K562 (cell line): ENCODE measurements at regions not wholly inside any gene's neighbourhood (a gene's known extent, or its start where the extent isn't known, plus 50 kb on each side); places are given as distances from the start of the nearest gene placed in this dataset.

Experiments used
- ATAC-seq: fragments of 200-7000 bp; cut with Tn5 transposase; 3 replicates; pipeline ENCODE4 v1.9.1; 2020; ENCODE audit warnings: moderate library complexity
- BruUV-seq: library from RNA; stranded (reverse); fragments of 400-500 nt; replicated peaks from 2 replicates; lab custom pipeline; 2021; lab: Mats Ljungman, UMichigan
- CTCF ChIA-PET: fragments of 300-600 bp; formaldehyde crosslinking; extraction: SDS; loops from one replicate; lab custom pipeline; 2021; ENCODE audit warnings: low intra/inter-chr PET ratio; lab: Yijun Ruan, JAX
- POLR2A ChIA-PET: fragments of 300-600, 350-650 bp; sonication (Branson Sonifier 250); formaldehyde crosslinking; extraction: SDS; loops from one replicate; lab custom pipeline; 2021; ENCODE audit warnings: antibody characterized with exemption, inconsistent platforms; lab: Yijun Ruan, JAX
- DNase-seq, 4 experiments: peaks; one replicate each; pipeline versions ENCODE4 v3.0.0 to v3.0.0-alpha.2; 2011 to 2018; ENCODE audit warnings: low spot score in 3 of 4, mixed read lengths in 3 of 4; ENCODE audit errors: extremely low read depth in 1 of 4
- FAIRE-seq: peaks from 2 replicates; lab custom pipeline; 2011; peaks lifted over from hg19 to GRCh38; lab: Jason Lieb, UNC
- H2AFZ ChIP-seq: 2 replicates; pipeline ENCODE4 v1.6.0; 2011; ENCODE audit warnings: low read depth, low read length, control low read depth, inconsistent platforms
- H3K27ac ChIP-seq: fragments of 200-600 bp; 3 replicates; pipeline ENCODE4 v1.8.0; 2011; ENCODE audit warnings: low read depth, mild to moderate bottlenecking, control low read depth, inconsistent platforms, low read length, moderate library complexity, mixed read lengths; ENCODE audit errors: extremely low read depth
- H3K27me3 ChIP-seq, 2 experiments: fragments of 300-600 bp in 1 of 2; 2 replicates in 1 of 2; 3 replicates in 1 of 2; pipeline versions ENCODE4 v1.6.0 to v1.8.0; 2011; ENCODE audit warnings: inconsistent platforms in 2 of 2, low read length in 2 of 2, mild to moderate bottlenecking in 1 of 2, mixed read lengths in 1 of 2, moderate library complexity in 1 of 2; ENCODE audit not compliant: control insufficient read depth in 2 of 2, insufficient read depth in 2 of 2
- H3K36me3 ChIP-seq: fragments of 300-600 bp; 3 replicates; pipeline ENCODE4 v1.8.0; 2011; ENCODE audit warnings: mild to moderate bottlenecking, low read length, inconsistent platforms; ENCODE audit not compliant: control insufficient read depth, insufficient read depth
- H3K4me1 ChIP-seq, 2 experiments: fragments of 200-600 bp in 1 of 2; replicated peaks in 1 of 2; 2 replicates in 1 of 2; 3 replicates in 1 of 2; pipeline versions ENCODE4 v1.5.1 to v1.8.0; 2011; ENCODE audit warnings: inconsistent platforms in 2 of 2, low read length in 2 of 2, mild to moderate bottlenecking in 1 of 2, mixed read lengths in 1 of 2, moderate library complexity in 1 of 2; ENCODE audit not compliant: control insufficient read depth in 2 of 2, insufficient read depth in 2 of 2
- H3K4me2 ChIP-seq: 2 replicates; pipeline ENCODE4 v1.6.1; 2011; ENCODE audit warnings: low read length, control low read depth, inconsistent platforms, mixed read lengths; ENCODE audit not compliant: insufficient read depth
- H3K4me3 ChIP-seq: fragments of 200-600 bp; sonication (generic), shearing (Covaris generic); 2 replicates; pipeline ENCODE4 v1.5.1; 2016; ENCODE audit warnings: control low read depth, inconsistent platforms
- H3K79me2 ChIP-seq: fragments of 200-600 bp; 3 replicates; pipeline ENCODE4 v1.8.0; 2011; ENCODE audit warnings: low read length, inconsistent platforms; ENCODE audit not compliant: control insufficient read depth, insufficient read depth
- H3K9ac ChIP-seq, 2 experiments: 2 replicates each; pipeline versions ENCODE4 v1.6.0 to v1.6.1; 2011; ENCODE audit warnings: low read depth in 2 of 2, low read length in 2 of 2, control low read depth in 1 of 2, inconsistent platforms in 1 of 2, mild to moderate bottlenecking in 1 of 2, mixed read lengths in 1 of 2; ENCODE audit not compliant: insufficient read depth in 1 of 2
- H3K9me1 ChIP-seq: one replicate; pipeline ENCODE4 v1.6.0; 2011; ENCODE audit warnings: inconsistent platforms, mild to moderate bottlenecking, low read length, moderate library complexity; ENCODE audit not compliant: control insufficient read depth, insufficient read depth
- H3K9me3 ChIP-seq: replicated peaks from 2 replicates; pipeline ENCODE4 v1.5.1; 2011; ENCODE audit warnings: low read depth, low read length, inconsistent platforms; ENCODE audit not compliant: control insufficient read depth, insufficient read depth
- H4K20me1 ChIP-seq: replicated peaks from 2 replicates; pipeline ENCODE4 v1.6.1; 2011; ENCODE audit warnings: low read length, inconsistent platforms, mixed read lengths; ENCODE audit not compliant: control insufficient read depth, insufficient read depth
- ARNT ChIP-seq, 2 experiments: fragments of 450-650 bp; IDR thresholded peaks; 2 replicates each; pipeline ENCODE4 v1.6.1; 2016; ENCODE audit warnings: mild to moderate bottlenecking in 1 of 2
- GTF2F1 ChIP-seq: IDR thresholded peaks from 2 replicates; pipeline ENCODE4 v1.6.1; 2011; ENCODE audit warnings: low read depth, low read length, improper control_type of control experiment
- MBD2 ChIP-seq: sonication (generic); IDR thresholded peaks from 2 replicates; pipeline ENCODE4 v1.6.1; 2016; ENCODE audit warnings: low read depth, borderline replicate concordance
- SREBF1 ChIP-seq: fragments of 150-350 bp; IDR thresholded peaks from 2 replicates; pipeline ENCODE4 v1.6.1; 2014; ENCODE audit warnings: antibody characterized with exemption, low read depth, low read length, borderline replicate concordance
- ZNF24 ChIP-seq: fragments of 450-650 bp; IDR thresholded peaks from 2 replicates; pipeline ENCODE4 v1.6.1; 2016
- ZNF717 ChIP-seq: fragments of 250-450 bp; sonication (Bioruptor Pico); IDR thresholded peaks from 2 replicates; pipeline ENCODE4 v1.5.0; 2021
- WGBS: fragments of 100-300 bp; shearing (Covaris generic); methylation state at CpG from one replicate; pipeline ENCODE4 v1.1.6; 2016; ENCODE audit warnings: low coverage, mixed read lengths; ENCODE audit not compliant: insufficient coverage; ENCODE audit errors: missing lambda C conversion rate; 5-methylcytosine and 5-hydroxymethylcytosine counted together
- in situ Hi-C: fragments of 300-500 bp; cut with MboI; formaldehyde crosslinking; loops from 4 replicates; pipeline ENCODE4 v1.15.0; 2018; ENCODE audit warnings: inconsistent platforms, mixed read lengths
- intact Hi-C: fragments of 100-400 bp; cut with micrococcal nuclease; formaldehyde crosslinking; loops from 2 replicates; pipeline ENCODE4 v1.14.2; 2022
- TF ChIP-seq, protein P1 (sequence below): fragments of 250-450 bp; sonication (Bioruptor Pico); IDR thresholded peaks from 2 replicates; pipeline ENCODE4 v1.4.0; 2020
- TF ChIP-seq, protein P2 (sequence below): fragments of 450-650 bp; formaldehyde crosslinking; IDR thresholded peaks from 2 replicates; pipeline ENCODE4 v1.4.0; 2020; ENCODE audit warnings: mild to moderate bottlenecking
- TF ChIP-seq, protein P3 (sequence below): sonication (generic); formaldehyde crosslinking; IDR thresholded peaks from 2 replicates; pipeline ENCODE4 v1.8.0; 2023; ENCODE audit warnings: missing genetic modification reagents, mild to moderate bottlenecking, borderline replicate concordance
- TF ChIP-seq, protein P4 (sequence below): fragments of 250-450 bp; sonication (Bioruptor Pico); IDR thresholded peaks from 2 replicates; pipeline ENCODE4 v1.4.0; 2020; ENCODE audit warnings: mild to moderate bottlenecking
- TF ChIP-seq, protein P5 (sequence below), 2 experiments: IDR thresholded peaks in 1 of 2; conservative IDR thresholded peaks in 1 of 2; 2 replicates each; pipeline ENCODE4 v1.6.1; 2016; ENCODE audit warnings: low read depth in 2 of 2, mild to moderate bottlenecking in 1 of 2, missing compliant biosample characterization in 1 of 2, missing genetic modification characterization in 1 of 2, moderate library complexity in 1 of 2

DNA sequence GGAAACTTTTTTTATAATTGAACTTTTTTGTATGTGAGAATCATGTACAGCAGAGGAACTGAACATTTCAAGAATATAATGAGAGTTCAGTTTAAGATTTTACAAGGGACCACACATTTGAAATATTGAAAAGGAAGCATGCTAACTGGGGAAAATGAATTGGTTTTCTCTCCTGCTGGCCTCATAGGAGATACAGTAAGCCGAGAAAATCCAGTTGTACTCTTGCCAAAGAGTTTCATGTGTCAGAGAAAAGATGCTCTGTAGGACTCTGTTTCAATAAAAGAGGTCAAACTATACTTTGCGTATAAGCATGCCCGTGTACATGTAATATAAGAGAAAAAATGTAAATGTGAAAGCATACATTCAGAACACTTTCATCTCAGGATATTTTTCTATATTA is 393.5 kb upstream of the NRSN1 start:
- no TSS peak for BruUV-seq
- H3K4me3 ChIP-seq, result no peak overlapping the region
- H3K4me1 ChIP-seq, result no peaks in the 10 kb centered on the region
- WGBS, result 2% methylated on average over 3 of the region's 3 CpGs
- no peak overlapping the region for H3K4me2 ChIP-seq
- no peaks in the 10 kb centered on the region for H3K27me3 ChIP-seq
- intact Hi-C loops, result no loop called here
- no peak for ATAC-seq
- no peaks in the 10 kb centered on the region for H3K9me1 ChIP-seq
- H3K9ac ChIP-seq, result no peak overlapping the region
- FAIRE-seq, result no peak
- H2AFZ ChIP-seq, result no peak overlapping the region
- no peak for DNase-seq
- H3K27ac ChIP-seq, result no peak overlapping the region
- POLR2A ChIA-PET, result no interaction called here
- 0 out of 2 replicates have a peak, but pooled peaks cover 3% of the 10 kb centered on the region for H3K9me3 ChIP-seq
- in situ Hi-C loops, result no loop called here
- CTCF ChIA-PET, result no interaction called here
- no peaks in the 10 kb centered on the region for H3K79me2 ChIP-seq
- no peaks in the 10 kb centered on the region for H3K36me3 ChIP-seq
- H4K20me1 ChIP-seq, result no peaks in the 10 kb centered on the region
- TF ChIP-seq, protein P1, sequence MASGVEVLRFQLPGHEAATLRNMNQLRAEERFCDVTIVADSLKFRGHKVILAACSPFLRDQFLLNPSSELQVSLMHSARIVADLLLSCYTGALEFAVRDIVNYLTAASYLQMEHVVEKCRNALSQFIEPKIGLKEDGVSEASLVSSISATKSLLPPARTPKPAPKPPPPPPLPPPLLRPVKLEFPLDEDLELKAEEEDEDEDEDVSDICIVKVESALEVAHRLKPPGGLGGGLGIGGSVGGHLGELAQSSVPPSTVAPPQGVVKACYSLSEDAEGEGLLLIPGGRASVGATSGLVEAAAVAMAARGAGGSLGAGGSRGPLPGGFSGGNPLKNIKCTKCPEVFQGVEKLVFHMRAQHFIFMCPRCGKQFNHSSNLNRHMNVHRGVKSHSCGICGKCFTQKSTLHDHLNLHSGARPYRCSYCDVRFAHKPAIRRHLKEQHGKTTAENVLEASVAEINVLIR, result no peak
- no peak for TF ChIP-seq SREBF1
- TF ChIP-seq, protein P2, sequence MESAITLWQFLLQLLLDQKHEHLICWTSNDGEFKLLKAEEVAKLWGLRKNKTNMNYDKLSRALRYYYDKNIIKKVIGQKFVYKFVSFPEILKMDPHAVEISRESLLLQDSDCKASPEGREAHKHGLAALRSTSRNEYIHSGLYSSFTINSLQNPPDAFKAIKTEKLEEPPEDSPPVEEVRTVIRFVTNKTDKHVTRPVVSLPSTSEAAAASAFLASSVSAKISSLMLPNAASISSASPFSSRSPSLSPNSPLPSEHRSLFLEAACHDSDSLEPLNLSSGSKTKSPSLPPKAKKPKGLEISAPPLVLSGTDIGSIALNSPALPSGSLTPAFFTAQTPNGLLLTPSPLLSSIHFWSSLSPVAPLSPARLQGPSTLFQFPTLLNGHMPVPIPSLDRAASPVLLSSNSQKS, result no peak
- TF ChIP-seq, protein P3, sequence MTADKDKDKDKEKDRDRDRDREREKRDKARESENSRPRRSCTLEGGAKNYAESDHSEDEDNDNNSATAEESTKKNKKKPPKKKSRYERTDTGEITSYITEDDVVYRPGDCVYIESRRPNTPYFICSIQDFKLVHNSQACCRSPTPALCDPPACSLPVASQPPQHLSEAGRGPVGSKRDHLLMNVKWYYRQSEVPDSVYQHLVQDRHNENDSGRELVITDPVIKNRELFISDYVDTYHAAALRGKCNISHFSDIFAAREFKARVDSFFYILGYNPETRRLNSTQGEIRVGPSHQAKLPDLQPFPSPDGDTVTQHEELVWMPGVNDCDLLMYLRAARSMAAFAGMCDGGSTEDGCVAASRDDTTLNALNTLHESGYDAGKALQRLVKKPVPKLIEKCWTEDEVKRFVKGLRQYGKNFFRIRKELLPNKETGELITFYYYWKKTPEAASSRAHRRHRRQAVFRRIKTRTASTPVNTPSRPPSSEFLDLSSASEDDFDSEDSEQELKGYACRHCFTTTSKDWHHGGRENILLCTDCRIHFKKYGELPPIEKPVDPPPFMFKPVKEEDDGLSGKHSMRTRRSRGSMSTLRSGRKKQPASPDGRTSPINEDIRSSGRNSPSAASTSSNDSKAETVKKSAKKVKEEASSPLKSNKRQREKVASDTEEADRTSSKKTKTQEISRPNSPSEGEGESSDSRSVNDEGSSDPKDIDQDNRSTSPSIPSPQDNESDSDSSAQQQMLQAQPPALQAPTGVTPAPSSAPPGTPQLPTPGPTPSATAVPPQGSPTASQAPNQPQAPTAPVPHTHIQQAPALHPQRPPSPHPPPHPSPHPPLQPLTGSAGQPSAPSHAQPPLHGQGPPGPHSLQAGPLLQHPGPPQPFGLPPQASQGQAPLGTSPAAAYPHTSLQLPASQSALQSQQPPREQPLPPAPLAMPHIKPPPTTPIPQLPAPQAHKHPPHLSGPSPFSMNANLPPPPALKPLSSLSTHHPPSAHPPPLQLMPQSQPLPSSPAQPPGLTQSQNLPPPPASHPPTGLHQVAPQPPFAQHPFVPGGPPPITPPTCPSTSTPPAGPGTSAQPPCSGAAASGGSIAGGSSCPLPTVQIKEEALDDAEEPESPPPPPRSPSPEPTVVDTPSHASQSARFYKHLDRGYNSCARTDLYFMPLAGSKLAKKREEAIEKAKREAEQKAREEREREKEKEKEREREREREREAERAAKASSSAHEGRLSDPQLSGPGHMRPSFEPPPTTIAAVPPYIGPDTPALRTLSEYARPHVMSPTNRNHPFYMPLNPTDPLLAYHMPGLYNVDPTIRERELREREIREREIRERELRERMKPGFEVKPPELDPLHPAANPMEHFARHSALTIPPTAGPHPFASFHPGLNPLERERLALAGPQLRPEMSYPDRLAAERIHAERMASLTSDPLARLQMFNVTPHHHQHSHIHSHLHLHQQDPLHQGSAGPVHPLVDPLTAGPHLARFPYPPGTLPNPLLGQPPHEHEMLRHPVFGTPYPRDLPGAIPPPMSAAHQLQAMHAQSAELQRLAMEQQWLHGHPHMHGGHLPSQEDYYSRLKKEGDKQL, result no peak
- TF ChIP-seq MBD2, result no peak
- TF ChIP-seq ZNF717 (CRISPR knock-in tag), result no peak
- no peak for TF ChIP-seq ARNT (IDR thresholded peaks at IDR 0.05)
- TF ChIP-seq GTF2F1, result no peak
- TF ChIP-seq, protein P4, sequence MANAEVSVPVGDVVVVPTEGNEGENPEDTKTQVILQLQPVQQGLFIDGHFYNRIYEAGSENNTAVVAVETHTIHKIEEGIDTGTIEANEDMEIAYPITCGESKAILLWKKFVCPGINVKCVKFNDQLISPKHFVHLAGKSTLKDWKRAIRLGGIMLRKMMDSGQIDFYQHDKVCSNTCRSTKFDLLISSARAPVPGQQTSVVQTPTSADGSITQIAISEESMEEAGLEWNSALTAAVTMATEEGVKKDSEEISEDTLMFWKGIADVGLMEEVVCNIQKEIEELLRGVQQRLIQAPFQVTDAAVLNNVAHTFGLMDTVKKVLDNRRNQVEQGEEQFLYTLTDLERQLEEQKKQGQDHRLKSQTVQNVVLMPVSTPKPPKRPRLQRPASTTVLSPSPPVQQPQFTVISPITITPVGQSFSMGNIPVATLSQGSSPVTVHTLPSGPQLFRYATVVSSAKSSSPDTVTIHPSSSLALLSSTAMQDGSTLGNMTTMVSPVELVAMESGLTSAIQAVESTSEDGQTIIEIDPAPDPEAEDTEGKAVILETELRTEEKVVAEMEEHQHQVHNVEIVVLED, result no peak
- TF ChIP-seq, protein P5, sequence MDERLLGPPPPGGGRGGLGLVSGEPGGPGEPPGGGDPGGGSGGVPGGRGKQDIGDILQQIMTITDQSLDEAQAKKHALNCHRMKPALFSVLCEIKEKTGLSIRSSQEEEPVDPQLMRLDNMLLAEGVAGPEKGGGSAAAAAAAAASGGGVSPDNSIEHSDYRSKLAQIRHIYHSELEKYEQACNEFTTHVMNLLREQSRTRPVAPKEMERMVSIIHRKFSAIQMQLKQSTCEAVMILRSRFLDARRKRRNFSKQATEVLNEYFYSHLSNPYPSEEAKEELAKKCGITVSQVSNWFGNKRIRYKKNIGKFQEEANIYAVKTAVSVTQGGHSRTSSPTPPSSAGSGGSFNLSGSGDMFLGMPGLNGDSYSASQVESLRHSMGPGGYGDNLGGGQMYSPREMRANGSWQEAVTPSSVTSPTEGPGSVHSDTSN (CRISPR knock-in tag; IDR thresholded peaks at IDR 0.05; ENCODE audit: low read depth), result no peak
- TF ChIP-seq, protein P5 (tag; conservative IDR thresholded peaks at IDR 0.05; ENCODE audit: low read depth), result no peak
- TF ChIP-seq ZNF24, result no peak
